ENCODE measurements at regions not wholly inside any gene's neighbourhood (a gene's known extent, or its start where the extent isn't known, plus 50 kb on each side); places are given as distances from the start of the nearest gene placed in this dataset.

- TF ChIP-seq CTCF (conservative IDR thresholded peaks at IDR 0.05): no peak
- no peak for TF ChIP-seq ZFX (IDR thresholded peaks at IDR 0.05)
- no peak overlapping the region for H3K27ac ChIP-seq
Observed at GRCh38 chr13:85332615-85333014, 466.6 kb downstream of the SLITRK6 start.

- TF ChIP-seq ZFX (IDR thresholded peaks at IDR 0.05) (no peak), CTCF (conservative IDR thresholded peaks at IDR 0.05) (no peak)
- H3K27ac ChIP-seq: no peak overlapping the region
Observed at GRCh38 chr13:85321734-85322133, 477.5 kb downstream of the SLITRK6 start.

GRCh38 chr13:85317781-85318180 is 481.4 kb downstream of the SLITRK6 start:
- no peak overlapping the region for H3K27ac ChIP-seq
- no peak for TF ChIP-seq CTCF (conservative IDR thresholded peaks at IDR 0.05)
- no peak for TF ChIP-seq ZFX (IDR thresholded peaks at IDR 0.05)

- TF ChIP-seq CTCF (conservative IDR thresholded peaks at IDR 0.05): no peak
- TF ChIP-seq ZFX (IDR thresholded peaks at IDR 0.05): no peak
- H3K27ac ChIP-seq: no peak overlapping the region
Observed at GRCh38 chr13:85316506-85317025, 482.7 kb downstream of the SLITRK6 start.

GRCh38 chr13:85314686-85315085 is 484.5 kb downstream of the SLITRK6 start:
- TF ChIP-seq CTCF (conservative IDR thresholded peaks at IDR 0.05) (no peak), ZFX (IDR thresholded peaks at IDR 0.05) (no peak)
- no peak overlapping the region for H3K27ac ChIP-seq

GRCh38 chr13:85313761-85314503 is 485.3 kb downstream of the SLITRK6 start:
- no peak for TF ChIP-seq ZFX (IDR thresholded peaks at IDR 0.05)
- no peak for TF ChIP-seq CTCF (conservative IDR thresholded peaks at IDR 0.05)
- H3K27ac ChIP-seq: no peak overlapping the region

- no peak for TF ChIP-seq CTCF (conservative IDR thresholded peaks at IDR 0.05)
- TF ChIP-seq ZFX (IDR thresholded peaks at IDR 0.05): no peak
- no peak overlapping the region for H3K27ac ChIP-seq
Observed at GRCh38 chr13:85312071-85312470, 487.1 kb downstream of the SLITRK6 start.
